ENCODE measurements at regions not wholly inside any gene's neighbourhood (a gene's known extent, or its start where the extent isn't known, plus 50 kb on each side); places are given as distances from the start of the nearest gene placed in this dataset.

GRCh38 chr1:173424782-173425407 lies 52.2 kb upstream of the PRDX6 start:
- no peak for DNase-seq

DNA sequence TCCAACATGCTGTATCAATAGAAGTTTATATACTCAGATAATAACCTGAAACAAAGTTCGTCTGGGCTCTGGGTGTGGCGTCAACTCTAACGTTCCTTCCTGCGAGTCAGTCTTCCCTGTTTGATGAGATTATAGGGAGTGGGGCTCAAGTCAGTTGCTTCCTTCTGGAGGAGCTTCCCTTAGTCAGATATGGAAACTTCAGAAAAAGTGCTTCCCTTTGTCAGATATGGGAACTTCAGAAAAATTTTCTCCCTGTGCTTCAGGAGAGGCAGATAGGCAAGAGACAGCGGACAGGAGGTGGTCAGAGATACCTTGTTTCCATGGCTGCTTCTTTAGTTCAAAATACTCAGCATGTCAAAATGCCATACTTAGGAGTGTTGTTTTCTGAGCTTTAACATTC lies 51.1 kb upstream of the PRDX6 start:
- DNase-seq, result no peak

DNA sequence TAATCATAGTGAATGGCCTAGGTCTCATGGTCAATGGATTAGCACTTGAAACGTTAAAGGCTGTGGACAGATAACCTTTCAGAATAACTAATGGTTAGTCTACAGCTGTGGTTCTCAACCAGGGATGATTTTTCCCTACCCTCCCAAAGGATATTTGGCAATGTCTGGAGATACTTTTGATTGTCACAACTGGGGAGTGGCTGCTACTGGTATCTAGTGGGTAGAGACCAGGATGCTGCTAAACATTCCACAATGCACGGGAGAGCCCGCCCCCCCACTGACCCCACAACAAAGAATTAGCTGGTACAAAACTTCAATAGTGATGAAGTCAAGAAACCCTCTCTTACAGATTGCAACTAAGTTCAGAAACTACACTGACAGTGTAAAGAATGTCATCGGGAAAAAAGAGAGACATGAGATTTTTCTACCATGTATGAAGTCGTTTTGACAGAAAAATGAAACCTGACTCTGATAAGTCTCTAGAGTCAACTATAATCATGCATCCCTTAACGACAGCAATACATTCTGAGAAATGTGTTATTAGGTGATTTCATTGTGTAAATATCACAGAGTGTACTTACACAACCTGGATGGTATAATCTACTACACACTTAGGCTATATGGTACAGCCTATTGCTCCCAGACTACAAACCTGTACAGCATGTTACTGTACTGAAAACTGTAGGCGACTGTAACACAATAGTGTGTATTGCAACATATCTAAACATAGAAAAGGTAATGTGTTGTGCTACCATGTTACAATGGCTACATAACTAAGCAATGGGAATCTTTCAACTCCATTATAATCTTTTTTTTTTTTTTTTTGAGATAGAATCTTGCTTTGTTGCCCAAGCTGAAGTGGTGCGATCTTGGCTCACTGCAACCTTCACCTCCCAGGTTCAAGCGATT lies 49.7 kb upstream of the PRDX6 start:
- DNase-seq, result no peak

All from NCI-H446 (cell line).